Gastrocnemius medialis (tissue), 4 donors: ENCODE measurements at regions not wholly inside any gene's neighbourhood (a gene's known extent, or its start where the extent isn't known, plus 50 kb on each side); places are given as distances from the start of the nearest gene placed in this dataset.

Source experiments
- CTCF ChIP-seq, 5 experiments: fragments of 450-650 bp in 3 of 5; fragments of 200-600 bp in 2 of 5; sonication (generic) in 2 of 5; IDR thresholded peaks in 4 of 5; conservative IDR thresholded peaks in 1 of 5; 1 replicate in 4 of 5; 2 replicates in 1 of 5; pipeline ENCODE4 v1.5.1; 2016 to 2019; ENCODE audit warnings: antibody characterized with exemption in 5 of 5, mild to moderate bottlenecking in 3 of 5, moderate library complexity in 3 of 5
- POLR2A ChIP-seq, 2 donors: fragments of 450-650 bp; IDR thresholded peaks; one replicate each; pipeline ENCODE4 v1.6.1; 2017; ENCODE audit warnings: antibody characterized with exemption in 2 of 2, mild to moderate bottlenecking in 2 of 2, moderate library complexity in 2 of 2

- TF ChIP-seq CTCF (IDR thresholded peaks at IDR 0.05 in 4 of 5, conservative IDR thresholded peaks at IDR 0.05 in 1 of 5) (no peak), POLR2A (IDR thresholded peaks at IDR 0.05) (no peak)
These were observed 151.2 kb upstream of the KLF3 start for GRCh38 chr4:38512840-38513239.
